Inferior parietal cortex (tissue), 1 donor: ENCODE measurements at regions not wholly inside any gene's neighbourhood (a gene's known extent, or its start where the extent isn't known, plus 50 kb on each side); places are given as distances from the start of the nearest gene placed in this dataset.

Experiments
- DNase-seq: peaks from one replicate; pipeline ENCODE4 v3.0.0-alpha.2; 2016; ENCODE audit errors: extremely low spot score

DNA sequence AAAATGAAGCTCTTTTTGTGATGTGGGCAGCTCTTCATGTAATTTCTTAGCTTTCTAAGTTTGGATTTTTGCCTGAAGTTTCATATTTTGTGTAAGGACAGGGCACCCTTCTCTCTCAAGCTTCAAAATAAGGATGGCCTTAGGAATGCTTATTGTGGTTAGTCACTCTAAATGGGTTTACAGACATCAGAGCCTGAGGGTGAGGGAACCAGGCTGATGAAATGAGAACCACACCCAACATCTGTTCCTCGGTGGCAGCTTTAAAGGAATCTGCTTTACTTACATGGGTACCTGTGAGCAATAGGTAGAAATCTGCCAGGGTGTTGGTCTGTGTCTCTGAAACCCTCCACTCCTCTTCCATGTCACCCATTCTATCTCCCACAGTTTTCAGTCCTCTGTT, 174.3 kb downstream of the EMX2 start:
- DNase-seq, result no peak

DNA sequence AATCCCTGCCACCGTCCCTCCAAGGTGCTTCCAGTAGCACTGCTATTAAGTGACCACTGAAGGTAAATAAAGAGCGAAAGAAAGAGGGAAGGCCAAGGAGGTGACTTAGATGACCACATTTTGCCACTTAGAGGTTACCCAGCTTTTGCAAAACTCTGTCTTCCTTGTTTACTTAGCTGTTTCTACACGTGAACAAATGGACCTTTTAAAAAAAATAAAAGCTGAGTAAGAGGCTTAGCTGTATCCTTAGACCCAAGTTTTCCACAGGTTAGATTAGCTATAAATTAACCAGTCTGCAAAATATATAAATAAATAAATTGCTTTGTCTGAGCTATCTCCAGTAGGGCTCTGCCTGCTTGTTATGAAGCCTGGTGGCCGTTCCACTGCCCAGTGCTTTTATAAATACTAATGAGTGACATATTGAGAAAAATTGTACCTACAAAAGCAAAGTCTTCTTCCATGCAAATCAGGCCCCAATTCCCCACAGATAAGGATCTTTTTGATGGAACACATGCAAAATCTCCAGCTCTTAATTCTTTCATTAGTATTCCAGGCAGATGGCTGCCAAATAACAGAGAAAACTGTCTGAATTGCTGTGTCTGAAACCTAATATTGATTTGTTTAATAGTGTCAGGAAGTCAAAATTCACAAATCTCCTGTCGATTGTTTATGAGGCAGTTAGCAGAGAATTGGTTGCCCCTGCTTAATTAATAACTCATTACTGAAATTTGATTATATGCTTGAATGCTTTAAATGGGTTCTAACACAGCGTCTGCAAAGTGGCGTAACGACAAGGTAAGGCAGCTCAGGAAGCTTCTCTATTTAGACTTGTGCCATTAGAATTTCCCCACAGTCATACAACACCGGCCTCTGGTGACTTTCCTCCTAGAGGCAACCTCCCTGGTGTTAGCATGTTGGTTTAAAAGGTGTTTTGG, 176.7 kb downstream of the EMX2 start:
- DNase-seq, result no peak

DNA sequence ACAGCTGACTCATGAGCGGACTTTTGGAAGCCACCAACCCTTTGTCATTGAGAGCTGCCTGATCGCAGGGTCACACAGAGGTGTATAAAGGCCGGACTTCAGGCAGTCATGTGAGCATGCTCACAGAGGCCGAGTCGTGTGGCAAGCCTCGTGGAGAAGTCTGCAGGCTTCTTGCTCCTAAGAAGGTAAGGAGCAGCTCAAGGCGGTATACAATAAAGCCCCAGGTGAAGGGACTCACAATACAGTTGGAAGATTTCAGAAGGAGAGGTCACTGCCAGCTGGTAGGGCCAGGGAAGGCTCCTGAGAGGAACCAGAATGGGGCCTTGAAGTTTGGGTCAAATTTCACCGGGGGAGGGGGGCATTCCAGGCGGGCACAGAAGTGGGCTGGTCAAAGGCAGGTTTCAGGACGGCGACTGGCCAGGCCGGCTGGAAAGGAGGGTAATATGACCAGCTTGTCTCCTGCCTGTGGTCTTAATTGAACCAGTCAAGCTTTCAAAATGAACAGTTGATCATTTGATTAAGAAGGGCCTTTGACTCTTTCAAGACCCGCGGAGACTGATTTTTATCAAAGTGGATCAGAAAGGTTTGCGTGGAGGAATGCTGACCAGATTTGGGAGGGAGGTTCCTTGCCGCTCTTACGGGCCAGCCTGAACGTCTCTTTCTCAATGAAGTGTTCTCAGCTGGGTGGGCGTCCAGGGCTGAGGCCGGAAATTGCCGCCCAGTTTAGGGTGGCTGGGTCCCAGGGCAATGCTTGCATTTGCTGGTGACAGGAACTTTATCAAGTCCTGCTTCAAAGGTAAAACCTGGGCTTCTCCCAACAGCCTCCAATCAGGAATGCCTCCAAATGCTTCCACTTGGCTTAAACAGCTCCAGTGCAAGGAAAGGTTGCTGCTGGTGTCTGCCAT, 178.6 kb downstream of the EMX2 start:
- DNase-seq, result no peak

DNA sequence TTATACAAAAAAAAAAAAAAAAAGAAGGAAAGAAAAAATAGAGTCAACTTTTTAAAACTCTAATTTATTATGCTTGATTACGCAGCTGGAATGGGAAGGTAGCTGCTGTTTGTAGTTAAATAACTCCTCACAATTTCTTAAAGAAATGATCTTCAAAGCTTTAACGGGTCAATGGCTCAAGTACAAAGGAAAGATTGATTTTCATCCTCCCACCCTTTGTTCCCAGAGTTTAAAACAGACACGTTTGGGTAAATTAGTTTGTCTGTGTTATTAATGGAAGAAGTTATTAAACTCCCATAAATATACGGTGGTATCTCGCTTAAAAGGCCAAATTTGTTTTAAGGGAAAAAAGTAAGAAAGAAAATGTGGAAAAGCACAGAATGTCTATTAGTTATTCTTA, 179.3 kb downstream of the EMX2 start:
- DNase-seq, result no peak

DNA sequence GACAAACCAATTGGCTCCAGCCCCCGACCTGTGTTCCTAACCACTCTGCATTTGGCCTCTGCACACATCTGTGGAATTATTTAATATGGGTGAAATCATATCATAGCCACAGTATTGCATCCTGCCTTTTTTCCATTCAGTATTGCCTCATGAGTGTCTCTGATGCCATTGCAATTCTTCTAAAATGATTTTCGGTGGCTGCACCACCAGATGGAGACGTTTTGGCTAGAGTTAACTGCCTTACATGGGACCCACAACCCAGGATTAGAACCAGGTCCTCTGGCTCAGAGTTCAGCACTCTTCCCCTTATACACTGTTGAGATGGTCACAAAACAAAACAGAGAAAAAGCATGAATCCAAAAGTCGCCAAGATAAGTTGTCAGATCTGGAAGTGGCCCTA, 180.8 kb downstream of the EMX2 start:
- no peak for DNase-seq

DNA sequence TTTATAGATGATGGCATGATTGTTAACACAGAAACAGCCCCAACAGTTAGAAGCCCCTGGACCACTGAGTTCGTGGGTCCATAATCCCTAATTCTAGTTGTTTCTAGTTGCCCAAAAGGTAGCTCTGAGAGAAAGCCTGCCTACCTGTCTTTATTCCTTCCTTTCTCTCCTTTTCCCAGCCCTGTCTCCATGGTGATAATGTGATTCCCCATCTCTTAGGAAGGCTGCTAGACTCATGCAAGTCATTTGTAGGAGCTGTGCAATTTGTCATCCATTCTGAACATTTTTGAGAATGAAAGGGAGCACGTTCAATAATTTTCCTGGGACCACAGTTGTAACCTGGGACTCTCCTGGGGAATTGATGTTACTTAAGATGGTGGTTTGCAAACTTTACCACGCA, 183.4 kb downstream of the EMX2 start:
- no peak for DNase-seq

DNA sequence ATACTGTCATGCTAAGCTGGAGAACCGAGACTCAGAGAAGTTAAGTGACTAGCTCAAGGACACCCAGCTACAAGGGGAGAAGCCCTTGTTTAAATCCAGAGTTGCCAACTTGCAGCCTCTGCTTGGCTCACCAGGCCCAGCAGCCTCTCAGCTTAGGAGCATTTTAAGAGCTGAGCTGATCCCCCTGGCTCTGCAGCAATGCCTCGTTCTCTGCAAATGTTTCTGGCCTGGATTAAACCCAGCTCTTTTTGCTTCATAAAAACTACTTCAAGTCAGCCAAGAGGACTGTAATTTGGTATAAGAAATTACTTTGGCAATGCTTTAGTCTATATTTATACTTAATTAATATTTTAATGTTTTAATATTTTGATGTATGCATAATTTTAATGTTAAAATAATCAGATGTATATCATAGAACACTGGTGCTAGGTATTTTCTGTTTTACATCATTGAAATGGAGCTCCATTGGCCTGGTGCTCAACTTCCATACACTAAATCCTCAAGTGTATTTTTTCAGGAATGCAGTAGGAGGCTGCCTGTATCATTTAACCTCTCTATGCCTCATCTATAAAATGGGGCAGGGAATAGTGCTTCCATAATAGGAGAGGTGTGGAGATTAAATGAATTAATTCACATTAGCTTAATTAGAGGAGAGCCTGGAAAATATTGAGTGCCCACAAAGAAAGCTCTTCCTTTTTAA, 184.2 kb downstream of the EMX2 start:
- no peak for DNase-seq

DNA sequence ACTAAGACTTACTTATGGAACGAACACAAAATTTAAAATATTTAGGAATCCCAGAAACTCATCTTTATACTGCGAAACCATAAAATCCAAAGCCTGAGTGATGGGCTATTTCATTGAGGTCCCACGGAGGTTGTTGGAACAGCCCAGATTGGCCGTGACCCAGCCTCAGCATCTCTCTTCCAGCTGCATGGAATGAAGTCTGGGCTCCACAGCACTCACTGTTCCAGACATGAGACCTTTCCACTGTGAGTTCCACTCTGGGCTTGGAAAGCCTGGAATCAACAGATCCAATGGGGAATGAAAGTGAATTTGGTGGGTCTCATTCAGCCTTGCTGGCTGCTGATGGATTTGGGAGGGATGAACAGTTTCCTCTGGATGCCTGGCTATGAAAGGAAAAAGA, 184.9 kb downstream of the EMX2 start:
- no peak for DNase-seq

DNA sequence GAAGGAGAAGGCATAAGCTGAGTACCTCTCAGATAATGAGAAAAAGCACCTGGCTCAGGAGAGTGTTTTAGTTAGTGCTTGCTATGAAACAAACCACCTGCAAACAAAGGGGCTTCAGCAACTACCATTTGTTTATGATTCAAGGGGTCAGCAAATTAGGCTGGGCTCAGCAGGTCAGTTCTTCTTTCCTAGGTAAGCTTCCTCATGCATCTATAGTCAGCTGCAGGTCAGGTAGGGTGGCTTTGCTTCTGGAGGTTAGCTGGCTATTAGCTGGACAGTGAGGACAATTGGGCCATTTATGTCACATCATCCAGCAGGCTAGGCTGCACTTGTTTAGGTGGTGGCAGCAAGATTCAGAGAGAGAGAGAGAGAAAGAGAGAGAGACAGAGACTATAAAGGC, 185.5 kb downstream of the EMX2 start:
- no peak for DNase-seq

DNA sequence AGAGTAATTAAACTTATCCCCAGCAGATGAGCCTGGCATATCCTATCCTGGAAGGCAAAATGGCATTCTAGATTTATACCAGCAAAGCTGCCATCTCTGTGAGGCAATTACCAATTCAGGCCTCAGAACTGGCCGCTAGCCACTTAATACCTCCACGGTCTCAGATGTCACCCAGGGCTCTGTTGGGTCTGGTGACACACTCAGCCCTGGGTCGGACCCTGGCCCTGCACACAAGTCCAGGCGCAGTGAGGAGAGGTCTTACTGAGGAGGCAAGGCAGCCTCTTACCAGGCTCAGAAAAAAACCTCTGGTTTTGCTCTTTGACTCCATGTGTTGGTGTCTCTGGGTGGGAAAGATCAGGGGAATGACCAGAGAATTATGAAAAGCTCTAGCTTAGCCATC, 186.6 kb downstream of the EMX2 start:
- no peak for DNase-seq

DNA sequence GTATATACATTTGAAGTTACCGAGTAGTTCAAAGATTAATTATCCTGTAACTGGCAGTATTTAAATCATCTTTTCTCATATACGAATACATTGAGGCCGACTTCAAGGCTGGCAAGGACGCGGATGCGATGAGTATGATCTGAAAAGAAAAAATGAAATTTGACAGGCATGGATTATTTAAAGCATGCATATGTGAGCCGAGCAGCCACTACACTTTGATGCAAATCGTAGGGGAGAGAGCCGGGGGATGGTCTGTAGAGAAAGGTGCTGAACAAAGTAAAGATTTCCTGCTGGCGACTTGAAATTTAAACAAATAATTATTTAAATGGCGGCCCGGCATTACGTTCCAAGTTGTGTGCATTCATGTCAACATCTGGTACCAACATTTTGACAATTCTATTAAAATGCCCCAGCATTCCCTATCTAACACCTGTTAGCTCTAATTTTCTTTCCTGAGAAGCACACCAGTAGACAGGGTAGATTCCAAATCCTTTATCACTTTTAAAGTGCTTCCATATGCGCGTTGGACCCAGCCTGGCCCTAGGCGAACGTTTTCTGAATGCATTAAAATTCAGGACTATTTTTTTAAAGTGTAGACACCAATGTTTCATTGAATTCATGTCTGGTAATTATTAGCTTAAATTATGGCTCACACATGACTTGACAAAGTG, 188.7 kb downstream of the EMX2 start:
- no peak for DNase-seq

DNA sequence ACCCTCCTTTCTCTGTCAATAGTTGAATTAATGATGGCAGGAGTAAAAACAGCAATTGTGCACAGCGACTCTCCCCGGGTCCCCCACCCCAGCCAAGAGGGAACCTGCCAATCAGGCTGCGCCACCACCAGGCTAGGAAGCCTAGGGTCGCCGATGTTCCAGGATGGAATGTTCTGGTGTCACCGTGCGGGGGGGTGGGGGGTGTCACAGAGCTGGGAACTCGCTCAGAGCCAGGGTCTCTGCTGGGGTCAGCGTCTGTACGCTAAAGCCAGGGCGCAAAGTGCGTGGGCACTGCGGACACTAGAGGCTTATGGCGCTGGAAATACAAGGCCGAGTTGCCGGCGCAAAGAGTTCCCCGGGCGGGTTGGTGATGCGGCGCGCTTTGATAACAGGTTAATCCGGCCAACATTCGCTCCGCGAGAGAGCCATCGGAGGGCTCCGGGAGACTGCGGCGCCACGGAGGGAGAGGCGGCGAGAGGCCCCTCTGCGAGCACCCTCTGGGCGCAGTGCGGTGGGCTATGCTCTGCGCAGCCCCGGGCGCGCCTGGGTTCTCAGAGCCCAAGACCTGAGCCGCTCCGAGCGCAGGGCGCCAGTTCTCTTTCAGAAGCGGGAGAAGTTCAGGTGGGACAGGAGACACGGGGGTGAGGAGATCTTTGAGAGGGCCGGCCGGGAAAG, 192.3 kb downstream of the EMX2 start:
- no peak for DNase-seq

DNA sequence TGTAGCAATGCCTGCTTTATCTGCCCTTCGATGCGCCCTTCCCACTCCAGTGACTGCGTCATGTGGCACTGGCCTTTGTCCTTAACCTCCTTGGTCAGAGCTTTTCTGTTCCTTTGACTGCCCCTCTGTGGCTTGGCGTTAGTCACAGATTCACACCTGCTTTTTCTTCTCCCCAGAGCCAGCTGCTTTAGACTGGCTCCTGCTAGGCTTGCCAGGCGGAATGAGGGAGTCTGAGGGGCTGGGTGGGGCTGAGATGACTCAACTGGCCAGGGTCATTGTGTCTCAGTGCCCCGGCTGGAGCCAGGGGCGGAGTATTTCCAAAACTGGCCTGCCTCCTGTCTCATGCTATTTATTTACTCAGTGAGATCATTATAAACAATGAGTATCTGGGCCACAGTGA, 194.1 kb downstream of the EMX2 start:
- DNase-seq, result no peak

DNA sequence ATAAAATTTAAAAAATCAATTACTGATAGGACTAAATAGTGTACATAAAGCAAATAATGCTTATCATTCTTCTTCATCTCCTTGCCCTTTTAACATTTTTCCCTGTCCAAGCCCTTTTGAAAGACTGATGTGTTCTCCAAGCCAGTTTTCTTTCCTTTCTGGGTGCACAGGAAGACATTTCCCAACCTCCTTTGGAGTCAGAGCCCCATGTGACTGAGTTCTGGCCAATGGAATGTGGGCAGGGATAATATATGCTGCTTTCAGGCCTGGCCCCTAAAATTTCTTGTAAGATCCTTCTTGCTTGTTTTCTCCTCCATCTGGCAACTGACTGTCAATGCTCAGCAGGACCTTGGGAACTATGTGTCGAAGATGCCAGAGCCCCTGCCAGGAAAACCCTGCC, 197.5 kb downstream of the EMX2 start:
- DNase-seq, result no peak

DNA sequence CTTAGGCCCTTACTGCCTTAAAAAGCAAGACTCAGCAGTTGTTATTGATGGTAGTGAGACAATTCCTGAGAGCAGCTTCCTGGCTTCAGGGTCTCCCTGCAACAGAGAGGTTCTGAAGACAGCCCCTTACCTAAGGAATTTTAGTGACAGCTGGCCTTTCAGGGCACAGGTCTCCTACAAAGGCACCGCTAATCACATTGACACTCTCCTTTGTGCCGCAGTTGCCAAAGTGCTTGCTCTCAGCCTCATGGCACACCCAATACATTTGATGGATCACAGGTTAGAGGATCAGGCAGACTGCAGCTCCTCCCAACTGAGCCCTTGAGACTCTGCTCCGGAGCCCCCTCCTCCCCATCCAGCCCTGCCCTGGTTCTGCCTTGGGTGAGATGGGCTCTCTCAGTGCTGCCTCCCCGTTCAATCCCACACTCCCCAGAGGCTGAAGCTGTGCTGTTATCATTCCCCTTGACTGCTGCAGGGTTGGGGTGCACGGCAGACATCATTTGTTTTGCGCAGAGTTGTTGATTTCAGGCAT, 198.2 kb downstream of the EMX2 start:
- no peak for DNase-seq

DNA sequence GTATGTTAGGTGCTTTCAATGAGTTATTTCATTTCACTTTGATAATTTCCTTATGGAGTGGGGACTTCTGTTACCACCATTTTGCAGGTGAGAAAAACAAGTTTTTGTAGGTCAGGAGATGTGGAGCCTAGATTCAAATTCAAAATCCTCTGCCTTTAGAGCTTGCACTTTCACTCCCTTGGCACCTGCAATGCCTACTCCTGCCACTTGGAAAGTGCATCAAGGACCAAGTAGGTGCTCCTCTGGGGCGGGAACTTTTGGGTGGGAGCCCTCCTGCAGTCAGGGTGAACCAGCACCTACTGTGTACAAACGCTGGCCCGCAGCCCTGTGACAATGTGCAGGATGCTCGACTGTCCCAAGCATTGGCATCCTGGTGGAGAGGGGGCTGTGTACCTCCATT, 199.0 kb downstream of the EMX2 start:
- no peak for DNase-seq

DNA sequence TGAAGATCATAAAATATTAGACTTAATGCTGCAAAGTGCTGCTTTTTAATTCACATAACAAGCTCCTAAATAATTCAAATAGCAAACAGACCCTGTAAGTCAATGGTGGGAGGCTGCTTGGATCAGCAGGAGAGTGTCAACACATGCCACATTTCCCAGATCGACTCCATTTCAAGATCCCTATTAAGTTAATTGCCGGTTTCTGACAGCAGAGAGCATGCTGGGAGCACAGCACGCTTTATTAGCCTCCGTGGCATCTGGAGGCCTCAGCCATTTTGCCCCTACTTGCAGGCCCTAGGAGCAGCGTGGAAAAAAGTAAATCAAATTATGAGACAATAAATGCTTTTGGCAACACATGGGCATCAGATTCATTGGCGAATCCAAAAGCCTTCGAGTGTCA, 201.0 kb downstream of the EMX2 start:
- DNase-seq, result no peak

DNA sequence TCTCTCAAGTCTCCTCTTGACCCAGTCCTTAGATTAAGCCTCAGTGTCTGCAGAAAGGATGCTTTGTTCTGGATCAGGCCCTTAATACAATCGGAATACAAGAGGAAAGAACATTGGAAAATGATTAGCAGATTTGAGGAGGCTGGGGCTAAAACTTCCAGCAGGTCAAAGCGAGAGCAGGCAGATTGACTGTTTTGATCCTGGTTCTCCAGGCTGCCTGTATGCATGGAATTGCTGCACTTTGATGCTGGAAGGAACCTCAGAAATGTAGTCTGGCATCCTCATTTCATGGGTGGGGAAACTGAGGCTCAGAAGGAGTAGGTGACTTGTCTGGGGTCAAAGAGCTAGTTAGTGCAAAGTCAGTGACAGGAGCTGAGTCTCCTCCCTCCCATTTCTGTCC, 202.8 kb downstream of the EMX2 start:
- no peak for DNase-seq

DNA sequence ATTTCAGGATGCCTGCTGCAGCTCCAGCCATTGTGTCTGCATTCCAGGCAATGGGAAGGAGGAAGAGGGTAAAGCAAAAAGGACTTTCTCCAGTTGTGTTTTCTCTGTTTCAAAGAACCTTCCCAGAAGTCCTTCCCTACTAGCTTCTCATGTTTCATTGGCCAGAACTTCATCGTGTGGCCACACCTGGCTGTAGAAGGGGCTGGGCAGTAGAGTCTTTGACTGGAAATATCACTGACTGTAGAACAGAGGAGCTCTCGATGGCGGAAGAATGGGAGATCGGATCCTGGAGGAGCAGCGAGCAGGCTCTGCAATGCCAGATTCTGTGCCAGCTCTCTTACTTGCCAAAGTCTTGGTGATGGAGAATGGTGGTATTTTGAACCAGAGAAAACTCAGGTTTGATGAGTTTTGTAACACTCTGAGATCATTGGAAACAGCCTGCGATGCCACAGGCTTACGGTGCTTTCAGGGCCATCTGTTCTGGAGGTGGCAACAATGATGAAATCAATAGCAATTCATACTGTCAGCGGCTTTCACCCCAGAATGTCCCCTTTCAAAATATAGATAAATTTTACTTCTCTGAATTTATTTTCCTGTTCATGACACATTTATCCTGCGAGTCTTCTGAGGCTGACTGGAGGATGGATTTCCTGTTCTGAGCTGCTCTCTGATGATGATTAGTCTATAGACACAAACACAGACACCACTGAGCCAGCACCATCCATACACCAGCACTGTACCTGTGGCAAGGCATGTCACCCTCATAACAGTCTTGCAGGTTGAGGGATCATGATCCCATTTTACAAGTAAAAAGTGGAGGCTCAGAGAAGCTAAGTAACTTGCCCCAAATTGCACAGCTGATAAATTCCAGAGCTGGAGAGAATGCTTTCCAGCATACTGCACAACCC, 204.2 kb downstream of the EMX2 start:
- no peak for DNase-seq

DNA sequence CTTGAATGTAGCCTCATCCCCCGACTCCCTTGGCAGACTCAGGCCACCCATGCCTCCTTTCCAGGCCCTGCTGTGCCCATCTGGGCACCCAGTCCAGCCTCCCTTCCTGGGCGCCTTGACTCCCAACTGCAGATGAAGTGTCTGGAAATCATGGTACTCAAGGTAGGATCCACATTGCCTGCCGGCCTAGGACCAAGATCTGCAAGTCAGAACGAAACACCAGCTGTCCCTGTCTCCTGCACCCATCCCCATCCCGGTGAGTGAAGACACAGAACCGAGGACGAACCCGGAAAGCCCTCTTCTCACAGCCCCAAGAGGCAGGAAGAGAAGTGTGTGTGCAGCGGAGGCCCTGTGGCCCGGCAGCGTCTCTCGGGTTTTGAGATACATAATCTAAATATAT, 205.1 kb downstream of the EMX2 start:
- DNase-seq, result no peak
